Progenitor cell of endocrine pancreas (in vitro differentiated cells): ENCODE measurements at regions not wholly inside any gene's neighbourhood (a gene's known extent, or its start where the extent isn't known, plus 50 kb on each side); places are given as distances from the start of the nearest gene placed in this dataset.

Experiments used
- DNase-seq: peaks from one replicate; pipeline ENCODE4 v3.0.0; 2021; ENCODE audit warnings: low spot score; ENCODE audit not compliant: unreplicated experiment
- H3K27ac Mint-ChIP-seq: 2 replicates; pipeline ENCODE4 v1.8.0; 2021; ENCODE audit warnings: mild to moderate bottlenecking, moderate library complexity, mixed read lengths
- H3K27me3 Mint-ChIP-seq: 2 replicates; pipeline ENCODE4 v1.8.0; 2021; ENCODE audit warnings: mixed read lengths
- H3K36me3 Mint-ChIP-seq: 2 replicates; pipeline ENCODE4 v1.8.0; 2022; ENCODE audit warnings: mixed read lengths; ENCODE audit not compliant: insufficient read depth
- H3K4me1 Mint-ChIP-seq: 2 replicates; pipeline ENCODE4 v1.8.0; 2021; ENCODE audit warnings: low read depth, mixed read lengths
- H3K4me3 Mint-ChIP-seq: 2 replicates; pipeline ENCODE4 v1.8.0; 2021; ENCODE audit warnings: low read depth, mild to moderate bottlenecking, moderate library complexity, mixed read lengths
- H3K9me3 Mint-ChIP-seq: 2 replicates; pipeline ENCODE4 v1.8.0; 2021; ENCODE audit warnings: low read depth, mixed read lengths
- TF ChIP-seq, protein P1 (sequence below): fragments of 200-600 bp; sonication (generic); IDR thresholded peaks from one replicate; pipeline ENCODE4 v1.5.0; 2021; ENCODE audit warnings: antibody characterized with exemption, mild to moderate bottlenecking; ENCODE audit not compliant: unreplicated experiment

DNA sequence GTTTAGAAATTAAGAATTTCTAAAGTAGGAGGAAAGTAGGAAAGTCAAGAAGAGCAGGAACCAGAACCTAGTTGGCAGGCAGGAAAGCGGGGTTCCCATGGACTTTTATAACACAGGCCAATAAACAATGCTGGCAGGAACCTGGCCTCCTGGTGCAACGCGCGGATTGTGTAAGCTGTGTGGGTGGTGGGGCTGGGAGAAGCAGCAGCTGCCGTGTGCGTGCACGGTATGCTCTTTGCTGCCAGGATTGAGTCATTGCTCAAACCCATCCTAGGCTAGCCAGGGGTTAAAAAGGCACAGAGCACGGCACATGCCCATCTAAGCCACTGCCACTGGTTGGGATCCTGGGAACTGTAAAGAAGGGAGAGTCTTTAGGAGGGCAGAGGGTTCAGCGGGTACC, 209.9 kb upstream of the RGMA start:
- no peak overlapping the region for H3K4me3 Mint-ChIP-seq
- peaks cover 9% of the 10 kb centered on the region for H3K27me3 Mint-ChIP-seq
- no peak overlapping the region for H3K27ac Mint-ChIP-seq
- H3K4me1 Mint-ChIP-seq = no peaks in the 10 kb centered on the region
- TF ChIP-seq, protein P1, sequence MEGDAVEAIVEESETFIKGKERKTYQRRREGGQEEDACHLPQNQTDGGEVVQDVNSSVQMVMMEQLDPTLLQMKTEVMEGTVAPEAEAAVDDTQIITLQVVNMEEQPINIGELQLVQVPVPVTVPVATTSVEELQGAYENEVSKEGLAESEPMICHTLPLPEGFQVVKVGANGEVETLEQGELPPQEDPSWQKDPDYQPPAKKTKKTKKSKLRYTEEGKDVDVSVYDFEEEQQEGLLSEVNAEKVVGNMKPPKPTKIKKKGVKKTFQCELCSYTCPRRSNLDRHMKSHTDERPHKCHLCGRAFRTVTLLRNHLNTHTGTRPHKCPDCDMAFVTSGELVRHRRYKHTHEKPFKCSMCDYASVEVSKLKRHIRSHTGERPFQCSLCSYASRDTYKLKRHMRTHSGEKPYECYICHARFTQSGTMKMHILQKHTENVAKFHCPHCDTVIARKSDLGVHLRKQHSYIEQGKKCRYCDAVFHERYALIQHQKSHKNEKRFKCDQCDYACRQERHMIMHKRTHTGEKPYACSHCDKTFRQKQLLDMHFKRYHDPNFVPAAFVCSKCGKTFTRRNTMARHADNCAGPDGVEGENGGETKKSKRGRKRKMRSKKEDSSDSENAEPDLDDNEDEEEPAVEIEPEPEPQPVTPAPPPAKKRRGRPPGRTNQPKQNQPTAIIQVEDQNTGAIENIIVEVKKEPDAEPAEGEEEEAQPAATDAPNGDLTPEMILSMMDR = no peak
- DNase-seq = no peak
- H3K9me3 Mint-ChIP-seq = no peaks in the 10 kb centered on the region
- no peaks in the 10 kb centered on the region for H3K36me3 Mint-ChIP-seq

DNA sequence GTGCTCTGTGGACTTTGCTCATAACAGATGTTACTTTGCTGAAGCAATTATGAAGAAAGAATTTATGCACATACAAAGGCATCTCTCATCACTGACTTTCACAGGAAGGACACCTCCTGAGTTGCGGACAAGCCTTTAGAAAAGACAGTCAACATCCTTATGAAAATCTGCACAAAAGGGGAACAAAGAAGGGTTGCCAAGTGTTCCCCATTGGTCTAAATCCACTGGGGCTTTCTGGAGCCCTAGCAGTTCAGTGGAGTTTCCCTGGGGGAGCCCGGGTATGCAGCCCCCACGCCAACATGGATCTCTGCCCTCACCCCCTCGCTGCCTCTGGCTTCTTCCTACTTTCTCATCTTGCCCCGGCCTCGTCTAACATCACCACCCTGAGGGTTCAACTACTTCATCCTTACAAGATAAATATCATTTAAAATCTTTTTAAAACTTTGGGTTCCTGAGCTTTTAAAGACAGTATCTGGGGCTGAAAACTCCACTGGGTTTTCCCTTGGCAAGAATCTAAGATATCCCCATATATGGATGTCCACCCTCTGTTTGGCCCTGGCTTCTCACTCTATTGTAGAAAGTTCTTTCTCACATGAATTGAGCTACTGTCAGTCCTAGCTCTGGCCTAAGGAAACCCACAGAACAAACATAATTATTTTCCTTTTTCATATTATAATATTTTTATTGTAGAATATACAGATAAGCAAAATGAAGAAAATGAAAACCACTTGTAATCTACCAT, 207.9 kb upstream of the RGMA start:
- Mint-ChIP-seq H3K27ac (no peak overlapping the region), H3K36me3 (no peaks in the 10 kb centered on the region), H3K27me3 (peaks cover 9% of the 10 kb centered on the region), H3K9me3 (no peaks in the 10 kb centered on the region), H3K4me3 (no peak overlapping the region), H3K4me1 (no peaks in the 10 kb centered on the region)
- TF ChIP-seq, protein P1 = no peak
- no peak for DNase-seq

DNA sequence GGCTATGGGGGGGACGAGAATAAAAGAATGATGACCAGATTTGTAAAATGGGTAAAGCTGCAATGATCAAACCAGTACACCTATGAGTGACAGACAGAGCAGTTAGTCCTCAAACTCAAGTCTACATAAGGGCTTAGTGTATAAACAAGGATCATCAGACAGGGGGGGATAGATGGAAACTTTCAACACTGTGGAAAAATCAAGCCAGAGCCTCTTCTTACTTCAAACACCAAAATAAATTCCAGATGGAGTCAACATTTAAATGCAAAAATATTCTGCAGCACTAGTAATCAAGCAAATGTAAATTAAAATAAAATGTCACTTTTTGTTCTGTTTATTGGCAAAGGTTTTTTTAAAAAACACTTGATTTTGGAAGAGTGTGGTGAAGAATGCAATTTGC, 205.9 kb upstream of the RGMA start:
- H3K36me3 Mint-ChIP-seq = no peaks in the 10 kb centered on the region

DNA sequence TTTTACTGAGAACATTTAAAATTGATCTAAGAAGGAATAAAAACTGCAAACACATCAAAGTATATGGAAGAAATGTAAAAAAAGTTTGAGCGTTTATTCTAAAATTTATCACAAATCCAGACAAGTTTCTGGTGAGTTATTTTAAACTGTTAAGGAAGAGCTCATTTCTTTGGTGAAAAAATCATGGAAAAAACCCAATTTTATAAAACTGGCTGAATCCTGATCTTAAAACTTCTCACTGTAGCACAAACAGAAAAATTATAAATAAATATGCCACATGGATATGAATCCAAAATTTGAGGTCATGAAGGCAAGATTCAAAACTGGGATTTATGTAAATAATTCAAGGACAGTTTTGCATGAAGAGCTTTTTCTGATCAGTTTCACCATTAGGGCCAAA, 205.1 kb upstream of the RGMA start:
- Mint-ChIP-seq H3K4me1 (no peaks in the 10 kb centered on the region), H3K9me3 (no peaks in the 10 kb centered on the region), H3K27me3 (peaks cover 8% of the 10 kb centered on the region), H3K4me3 (no peak overlapping the region), H3K27ac (no peak overlapping the region), H3K36me3 (no peaks in the 10 kb centered on the region)
- DNase-seq = no peak
- TF ChIP-seq, protein P1 = no peak

More for the DNA sequence above, 205.9 kb upstream of the RGMA start:
- Mint-ChIP-seq H3K27ac (no peak overlapping the region), H3K4me1 (no peaks in the 10 kb centered on the region), H3K27me3 (peaks cover 5% of the 10 kb centered on the region), H3K9me3 (no peaks in the 10 kb centered on the region), H3K4me3 (no peak overlapping the region)
- TF ChIP-seq, protein P1 = no peak
- no peak for DNase-seq

DNA sequence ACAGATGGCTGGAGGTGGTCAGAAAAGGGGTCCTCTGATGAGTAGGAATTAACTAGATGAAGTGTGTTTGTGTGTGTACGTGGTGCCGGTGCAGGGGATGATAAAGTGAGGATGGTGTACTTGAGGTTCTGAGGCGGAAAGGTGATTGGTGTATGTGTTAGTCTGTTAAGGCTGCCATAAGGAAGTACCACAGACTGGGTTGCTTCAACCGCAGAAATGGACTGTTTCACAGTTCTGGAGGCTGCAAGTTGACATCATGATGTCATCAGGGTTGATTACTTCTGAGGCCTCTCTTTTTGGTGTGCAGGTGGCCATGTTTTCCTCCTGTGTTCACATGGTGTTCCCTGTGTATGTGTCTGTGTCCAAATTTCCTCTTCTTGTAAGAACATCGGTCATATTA, 202.4 kb upstream of the RGMA start:
- Mint-ChIP-seq H3K9me3 (no peaks in the 10 kb centered on the region), H3K27me3 (peaks cover 10% of the 10 kb centered on the region), H3K27ac (no peak overlapping the region)

More for the DNA sequence above, 202.4 kb upstream of the RGMA start:
- TF ChIP-seq, protein P1 = no peak
- no peak for DNase-seq
- Mint-ChIP-seq H3K4me3 (no peak overlapping the region), H3K36me3 (no peaks in the 10 kb centered on the region), H3K4me1 (no peaks in the 10 kb centered on the region)
